ENCODE measurements at regions not wholly inside any gene's neighbourhood (a gene's known extent, or its start where the extent isn't known, plus 50 kb on each side); places are given as distances from the start of the nearest gene placed in this dataset.

- DNase-seq, result no peak
Measured at GRCh38 chr15:66945286-66945685, 120.1 kb upstream of the SMAD3 start.

- DNase-seq, result no peak
Measured at GRCh38 chr15:66945842-66946241, 119.6 kb upstream of the SMAD3 start.

- DNase-seq, result peak; percentile 62
Measured at GRCh38 chr15:66946578-66947164, 118.7 kb upstream of the SMAD3 start.

GRCh38 chr15:66947471-66947870 is 117.9 kb upstream of the SMAD3 start:
- no peak for DNase-seq

GRCh38 chr15:66948294-66948693 is 117.1 kb upstream of the SMAD3 start:
- DNase-seq, result no peak

GRCh38 chr15:66950114-66950513 is 115.3 kb upstream of the SMAD3 start:
- no peak for DNase-seq

- DNase-seq, result no peak
Measured at GRCh38 chr15:66951531-66952320, 113.7 kb upstream of the SMAD3 start.

- no peak for DNase-seq
Measured at GRCh38 chr15:66952756-66953522, 112.5 kb upstream of the SMAD3 start.

- DNase-seq, result no peak
Measured at GRCh38 chr15:66953523-66954229, 111.7 kb upstream of the SMAD3 start.

- DNase-seq, result no peak
Measured at GRCh38 chr15:66954601-66955000, 110.8 kb upstream of the SMAD3 start.

- DNase-seq, result no peak
Measured at GRCh38 chr15:66955001-66955516, 110.3 kb upstream of the SMAD3 start.

GRCh38 chr15:66955871-66956585 is 109.4 kb upstream of the SMAD3 start:
- DNase-seq, result no peak

- DNase-seq, result no peak
Measured at GRCh38 chr15:66956672-66957430, 108.6 kb upstream of the SMAD3 start.

GRCh38 chr15:66957431-66957720 is 108.0 kb upstream of the SMAD3 start:
- DNase-seq, result no peak

- DNase-seq, result no peak
Measured at GRCh38 chr15:66959066-66959465, 106.3 kb upstream of the SMAD3 start.

- no peak for DNase-seq
Measured at GRCh38 chr15:66959875-66960274, 105.5 kb upstream of the SMAD3 start.

GRCh38 chr15:66960519-66960918 is 104.9 kb upstream of the SMAD3 start:
- DNase-seq, result no peak

- no peak for DNase-seq
Measured at GRCh38 chr15:66961407-66961884, 104.0 kb upstream of the SMAD3 start.

- no peak for DNase-seq
Measured at GRCh38 chr15:66961901-66962300, 103.5 kb upstream of the SMAD3 start.

GRCh38 chr15:66962522-66962921 is 102.9 kb upstream of the SMAD3 start:
- DNase-seq, result no peak

GRCh38 chr15:66963084-66963483 is 102.3 kb upstream of the SMAD3 start:
- DNase-seq, result no peak
